HG02973 (cell line): ENCODE measurements at regions not wholly inside any gene's neighbourhood (a gene's known extent, or its start where the extent isn't known, plus 50 kb on each side); places are given as distances from the start of the nearest gene placed in this dataset.
"Not testable (repeated sequence)": the region's sequence is repeated elsewhere in the genome, so short reads cannot be mapped to it uniquely, and the experiment has no call there.

ENCODE experiments used
- ATAC-seq: cut with Tn5 transposase; IDR thresholded peaks from one replicate; pipeline ENCODE4 v1.9.1; 2021; ENCODE audit warnings: moderate library complexity; ENCODE audit not compliant: unreplicated experiment

DNA sequence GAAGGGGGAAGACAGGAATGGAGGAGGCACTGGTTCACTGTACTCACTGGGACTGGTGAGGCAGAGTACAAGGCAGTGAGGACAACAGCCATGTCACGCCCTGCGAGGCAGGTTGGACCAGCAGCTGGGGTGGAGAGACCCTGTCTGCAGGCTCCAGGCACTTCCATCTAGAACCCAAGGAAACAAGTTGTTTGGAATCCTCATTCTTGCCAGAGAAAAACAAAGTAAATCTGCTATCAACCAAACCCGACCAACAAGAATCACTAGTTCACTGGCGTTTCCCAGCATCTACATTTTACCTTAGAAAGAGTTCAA lies 98.5 kb upstream of the CDYL start:
- ATAC-seq, result no peak

DNA sequence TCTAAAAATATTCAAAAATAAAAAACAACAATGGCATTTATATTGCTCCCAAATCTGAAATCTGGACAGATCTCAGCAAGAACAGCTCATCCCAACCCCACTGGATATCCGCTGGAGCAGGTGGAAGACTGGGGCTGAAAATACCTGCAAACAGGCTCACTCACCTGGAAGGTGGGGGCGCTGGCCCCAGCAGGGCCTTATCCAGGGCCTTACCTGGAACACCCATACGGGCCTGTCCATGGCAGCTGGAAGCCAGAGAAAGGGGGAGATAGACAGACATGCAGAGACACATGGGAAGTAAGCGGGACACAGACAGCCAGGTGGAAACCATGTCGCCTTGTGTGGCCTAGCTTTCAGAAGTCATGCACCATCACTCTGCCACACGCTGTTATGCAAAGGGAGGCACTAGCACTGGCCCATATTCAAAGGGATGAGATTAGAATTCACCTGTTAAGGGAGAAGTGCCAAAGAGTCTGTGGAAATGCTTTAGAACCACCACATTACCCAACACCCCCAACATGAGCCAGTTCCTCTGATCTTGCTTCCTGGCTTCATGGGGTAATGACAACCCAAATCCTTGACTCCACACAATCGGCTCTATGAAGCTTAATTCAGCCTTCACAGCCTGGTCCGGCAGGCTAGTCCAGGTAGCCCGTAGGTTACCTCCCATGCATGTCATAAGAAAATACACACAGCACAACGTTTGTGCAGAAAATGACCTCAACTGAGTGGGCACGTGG lies 99.0 kb upstream of the CDYL start:
- no peak for ATAC-seq

DNA sequence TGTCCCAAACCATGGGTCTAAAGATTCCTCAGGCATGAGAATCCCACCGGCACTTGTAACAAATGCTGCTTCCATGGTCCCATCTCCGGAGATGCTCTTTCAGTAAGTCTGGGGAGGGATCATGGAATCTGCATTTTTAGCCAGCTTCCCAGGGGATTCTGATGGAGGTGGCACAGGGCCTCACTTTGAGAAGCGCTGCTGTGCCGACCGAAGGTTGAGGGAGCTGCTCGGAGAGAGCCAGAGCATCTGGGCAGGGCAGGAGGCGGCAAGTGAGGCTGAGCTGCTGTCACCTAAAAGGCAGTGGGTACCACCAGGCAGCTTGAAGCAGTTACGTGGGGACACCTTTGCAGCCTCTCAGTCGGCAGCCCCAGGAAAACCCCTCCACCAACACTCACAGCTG lies 100.2 kb upstream of the CDYL start:
- no peak for ATAC-seq

DNA sequence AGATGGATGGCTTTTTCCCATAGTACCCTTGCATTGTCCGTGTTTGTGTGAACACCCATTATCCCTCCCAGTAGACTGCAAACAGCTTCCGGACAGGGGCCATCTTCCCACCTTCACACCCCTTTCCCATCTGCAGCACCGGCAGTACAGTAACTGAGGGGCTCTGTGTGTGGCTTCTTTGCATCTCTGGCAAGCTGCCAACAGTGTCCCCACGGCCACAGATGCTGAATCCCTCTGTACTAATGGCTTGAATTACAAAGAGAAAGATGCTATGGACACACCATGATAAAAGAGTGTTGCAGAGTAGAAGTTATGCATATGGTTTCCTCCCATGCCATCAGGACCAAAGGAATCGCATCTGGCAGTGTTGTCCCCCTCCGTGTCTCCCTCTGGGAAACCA lies 101.1 kb upstream of the CDYL start:
- ATAC-seq, result no peak

DNA sequence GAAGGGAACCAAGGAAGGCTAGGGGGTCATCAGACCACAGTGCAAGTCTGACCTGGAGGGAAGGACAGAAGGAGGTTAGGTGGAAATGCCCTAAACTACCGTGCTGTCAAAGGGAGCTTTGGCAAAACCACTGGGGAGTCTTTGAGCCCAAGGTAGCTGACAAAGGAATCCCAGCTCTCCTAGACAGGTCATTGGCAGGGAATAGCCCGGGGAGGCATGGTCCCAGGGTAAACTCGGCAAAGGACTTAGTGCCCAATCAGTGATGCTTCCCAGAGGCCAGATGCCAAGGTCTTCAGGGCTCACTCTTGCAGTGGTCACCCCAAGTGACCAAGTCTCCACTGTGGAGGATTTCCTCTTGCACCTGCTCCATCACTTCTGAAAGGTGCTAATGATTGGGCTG lies 102.3 kb upstream of the CDYL start:
- ATAC-seq, result no peak

DNA sequence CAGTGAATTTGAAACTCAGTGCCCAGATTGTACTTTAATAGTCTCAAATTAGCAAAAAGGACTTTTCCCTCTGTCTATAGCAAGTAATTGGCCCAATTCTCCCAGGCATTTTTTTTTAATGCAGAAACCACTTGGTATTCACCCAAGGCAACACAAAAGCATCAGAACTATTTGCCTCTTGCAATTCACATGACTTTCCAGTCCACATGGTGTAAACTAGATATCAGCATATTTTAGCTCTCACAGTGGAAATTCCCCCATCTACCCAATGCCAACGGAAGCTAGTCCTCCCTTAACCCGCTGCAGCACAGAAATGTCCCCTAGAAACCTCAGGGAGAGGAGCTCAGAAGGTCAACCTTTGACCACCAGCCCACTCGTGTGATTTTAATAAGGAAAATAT lies 103.4 kb upstream of the CDYL start:
- ATAC-seq, result no peak

DNA sequence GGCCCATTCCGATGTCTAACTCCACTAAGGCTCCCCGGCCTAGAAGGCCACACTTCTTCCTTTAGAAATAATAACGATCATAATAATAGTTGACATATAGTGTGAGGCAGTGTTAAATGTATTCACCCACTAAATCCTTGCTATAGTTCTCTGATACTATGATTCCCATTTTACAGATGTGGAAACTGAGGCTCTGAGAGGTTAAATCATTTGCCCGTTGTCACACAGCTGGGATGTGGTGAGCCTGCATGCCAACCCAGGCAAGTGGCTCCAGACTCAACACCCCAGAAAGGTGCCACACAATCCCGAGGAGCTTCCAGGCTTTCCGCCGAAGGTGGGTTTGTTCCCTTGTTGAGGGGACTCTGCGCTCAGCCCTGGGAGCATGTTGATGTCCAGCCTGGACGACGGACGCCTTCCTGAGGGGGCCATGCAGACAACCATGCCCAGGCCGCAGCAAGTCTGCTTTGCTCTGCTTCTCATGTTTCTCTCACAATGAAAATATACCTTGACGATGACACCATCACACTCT lies 104.6 kb upstream of the CDYL start:
- no peak for ATAC-seq

DNA sequence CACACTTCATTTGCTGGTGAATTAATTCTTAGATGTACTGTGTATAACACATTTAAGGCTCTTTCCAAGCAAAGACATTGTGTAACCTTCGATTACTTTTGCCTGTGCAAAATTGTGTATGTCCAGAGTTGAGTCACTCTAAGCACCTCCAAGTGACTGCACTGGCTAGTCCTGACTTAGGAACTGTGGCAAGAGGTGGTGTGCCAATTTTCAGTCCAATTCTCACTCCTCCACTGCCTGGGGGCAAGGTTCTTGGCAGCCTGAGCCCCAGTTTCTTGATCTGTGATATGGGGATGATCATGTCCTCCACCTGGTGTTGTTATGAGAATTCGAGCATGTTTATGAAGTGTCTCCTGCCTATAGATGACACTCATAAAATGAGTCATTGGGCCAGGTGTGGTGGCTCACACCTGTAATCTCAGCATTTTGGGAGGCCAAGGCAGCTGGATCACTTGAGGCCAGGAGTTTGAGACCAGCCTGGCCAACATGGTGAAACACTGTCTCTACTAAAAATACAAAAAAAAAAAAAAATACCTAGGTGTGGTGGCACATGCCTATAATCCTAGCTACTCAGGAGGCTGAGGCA lies 105.3 kb upstream of the CDYL start:
- no peak for ATAC-seq

DNA sequence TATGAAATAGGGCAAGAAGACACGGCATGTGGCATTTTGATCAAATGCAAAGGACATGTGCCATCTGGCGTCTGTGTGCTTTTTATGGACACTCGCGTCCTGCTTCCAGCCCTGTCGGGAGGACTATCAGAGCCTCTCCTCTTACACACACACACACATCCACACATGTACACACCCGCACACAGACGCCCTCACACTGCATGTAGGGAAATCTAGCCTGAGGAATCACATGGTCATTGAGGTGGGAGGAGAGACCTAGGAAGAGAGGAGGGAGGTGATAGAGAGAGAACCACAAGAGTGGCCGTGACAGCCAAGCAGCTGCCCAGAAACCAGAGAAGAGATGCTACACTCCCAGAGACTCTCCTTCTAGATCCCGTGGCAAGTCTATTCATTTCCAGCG lies 105.9 kb upstream of the CDYL start:
- no peak for ATAC-seq

DNA sequence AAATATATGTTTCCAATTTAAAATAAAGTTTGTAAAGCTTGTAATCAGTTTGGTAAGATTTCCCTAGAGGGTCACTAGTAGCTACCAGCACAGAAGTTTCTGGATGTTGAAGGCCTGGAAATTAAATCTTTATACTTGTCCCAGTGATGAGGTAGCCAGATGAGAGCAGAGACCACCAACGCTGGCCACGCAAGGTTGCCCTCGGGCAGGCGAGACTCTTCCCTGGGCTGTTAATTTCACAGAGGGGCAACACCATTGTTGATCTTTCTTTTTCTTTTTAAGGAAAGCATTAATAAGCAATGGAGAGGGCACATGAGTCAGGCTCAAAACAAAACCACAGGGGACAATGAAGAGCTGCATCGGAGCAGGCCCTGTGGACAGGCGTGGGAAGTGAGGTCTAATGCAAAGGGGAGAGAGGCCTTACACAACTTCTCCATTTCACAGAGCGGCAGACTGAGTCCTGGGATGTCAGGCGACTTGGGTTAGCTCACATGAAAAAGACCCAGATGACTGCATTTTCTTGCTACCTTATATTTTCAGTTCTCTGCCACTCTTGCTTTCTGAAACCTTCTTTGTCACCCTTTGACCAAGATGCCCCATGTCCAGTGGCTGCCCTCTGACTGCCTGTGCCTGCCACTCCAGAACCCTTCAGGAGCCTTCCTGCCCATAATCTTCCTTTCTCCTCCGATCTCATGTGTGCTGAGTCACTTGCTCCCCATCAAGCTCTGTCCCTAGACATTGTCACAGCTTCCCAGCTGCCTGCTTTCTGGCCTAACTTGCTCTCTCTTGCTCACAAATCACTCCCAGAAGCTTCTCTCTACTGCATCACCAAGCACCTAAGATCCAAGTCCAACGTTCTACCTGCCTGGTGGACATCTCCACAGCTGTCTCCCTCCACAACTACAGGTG lies 107.7 kb upstream of the CDYL start:
- ATAC-seq, result no peak

DNA sequence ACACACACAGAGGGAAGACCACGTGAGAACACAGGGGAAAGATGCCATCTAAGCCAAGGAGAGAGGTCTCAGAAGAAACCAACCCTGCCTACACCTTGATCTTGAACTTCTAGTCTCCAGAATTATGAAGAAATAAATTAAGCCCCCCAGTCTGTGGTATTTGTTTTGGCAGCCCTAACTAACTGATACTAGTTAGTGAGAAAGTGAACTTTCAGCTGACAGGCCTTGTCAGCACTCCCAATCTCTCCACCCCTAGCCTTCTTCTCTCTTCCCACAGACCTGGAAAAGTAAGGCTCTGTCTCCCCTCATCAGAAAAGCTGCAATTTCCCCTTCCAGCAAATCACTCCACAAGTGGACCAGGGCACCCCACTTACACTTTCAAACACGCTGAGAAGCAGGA lies 108.6 kb upstream of the CDYL start:
- no peak for ATAC-seq

DNA sequence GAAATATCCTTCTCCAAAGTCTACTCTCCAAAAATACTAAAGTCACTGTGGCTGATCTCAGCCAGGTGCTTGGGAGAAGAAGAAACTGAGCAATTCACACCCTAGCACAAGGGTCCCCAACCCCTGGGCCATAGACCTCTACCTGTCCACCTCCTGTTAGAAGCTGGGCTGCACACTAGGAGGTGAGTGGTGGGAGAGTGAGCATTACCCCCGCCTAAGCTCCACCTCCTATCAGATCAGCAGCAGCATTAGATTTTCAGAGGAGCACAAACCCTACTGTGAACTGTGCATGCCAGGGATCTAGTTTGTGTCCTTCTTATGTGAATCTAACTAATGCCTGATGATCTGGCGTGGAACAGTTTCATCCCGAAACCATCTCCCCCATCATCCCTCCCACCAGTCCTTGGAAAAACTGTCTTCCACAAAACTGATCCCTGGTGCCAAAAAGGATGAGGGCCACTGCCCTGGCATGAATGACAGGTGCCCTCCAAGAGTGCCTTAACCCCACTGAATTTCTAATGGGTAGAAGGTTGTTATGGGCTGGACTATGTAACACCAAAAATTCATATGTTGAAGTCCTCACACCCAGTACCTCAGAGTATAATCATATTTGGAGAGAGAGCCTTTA lies 109.2 kb upstream of the CDYL start:
- ATAC-seq, result no peak

DNA sequence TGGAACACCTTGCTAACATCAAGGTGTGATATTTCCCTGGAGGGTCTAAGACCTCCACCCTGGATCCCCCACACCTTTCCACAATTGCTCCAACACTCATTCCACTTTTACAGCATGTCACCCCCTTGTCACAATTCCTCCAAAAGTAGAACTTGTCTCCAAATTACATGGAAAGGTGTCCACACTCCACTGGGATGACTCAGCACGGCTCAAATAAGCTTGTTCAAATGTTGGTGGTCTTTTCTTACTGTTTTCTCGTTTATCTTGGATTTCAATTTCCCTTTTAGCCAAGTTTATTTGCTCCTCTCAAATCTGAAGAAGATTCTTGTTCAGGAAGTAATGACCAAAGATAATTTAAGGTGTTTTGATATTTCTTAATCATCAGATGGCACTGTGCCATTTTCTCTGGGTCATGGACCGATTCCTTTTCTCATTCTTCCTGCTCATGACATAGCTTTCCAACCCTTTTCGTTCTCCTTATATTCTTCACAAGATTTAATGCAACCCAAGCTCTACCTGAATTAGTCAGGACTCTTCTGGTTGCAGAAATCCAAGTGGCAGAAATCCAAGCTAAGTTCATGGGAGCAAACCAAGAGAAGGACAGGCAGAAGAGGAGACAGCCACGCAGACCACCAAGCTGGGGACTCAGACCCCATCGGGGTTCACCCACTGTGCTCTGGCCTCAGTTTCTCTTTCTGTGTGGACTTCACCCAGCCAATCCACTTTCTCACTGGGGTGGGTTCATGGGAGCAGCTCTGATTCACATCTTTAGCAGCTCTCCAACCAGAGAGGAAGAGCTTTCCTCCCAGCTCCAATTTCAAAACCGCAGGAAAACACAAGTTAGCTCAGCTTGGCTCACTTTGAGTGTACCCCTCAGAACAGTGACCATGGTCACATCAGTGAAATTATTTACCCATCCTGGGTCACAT lies 110.5 kb upstream of the CDYL start:
- ATAC-seq, result no peak

DNA sequence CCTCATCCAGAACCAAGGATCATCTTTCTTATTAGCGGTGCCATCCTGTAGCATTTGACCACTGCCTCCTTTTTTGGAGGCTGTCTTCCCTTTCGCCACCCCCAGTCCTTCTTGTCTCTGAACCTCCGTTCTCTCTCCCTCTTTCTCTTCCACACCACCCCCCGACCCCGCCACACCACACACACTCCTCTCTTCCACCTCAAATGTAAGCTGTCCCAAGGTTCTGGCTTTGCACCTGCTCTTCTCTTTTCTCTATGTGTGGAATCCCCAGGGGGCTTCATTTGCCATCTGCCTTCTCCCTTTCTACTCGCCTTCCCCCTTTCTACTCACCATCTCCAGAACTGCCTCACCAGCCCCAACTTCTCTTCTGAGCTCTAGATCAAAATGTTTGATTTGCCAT lies 111.3 kb upstream of the CDYL start:
- no peak for ATAC-seq

DNA sequence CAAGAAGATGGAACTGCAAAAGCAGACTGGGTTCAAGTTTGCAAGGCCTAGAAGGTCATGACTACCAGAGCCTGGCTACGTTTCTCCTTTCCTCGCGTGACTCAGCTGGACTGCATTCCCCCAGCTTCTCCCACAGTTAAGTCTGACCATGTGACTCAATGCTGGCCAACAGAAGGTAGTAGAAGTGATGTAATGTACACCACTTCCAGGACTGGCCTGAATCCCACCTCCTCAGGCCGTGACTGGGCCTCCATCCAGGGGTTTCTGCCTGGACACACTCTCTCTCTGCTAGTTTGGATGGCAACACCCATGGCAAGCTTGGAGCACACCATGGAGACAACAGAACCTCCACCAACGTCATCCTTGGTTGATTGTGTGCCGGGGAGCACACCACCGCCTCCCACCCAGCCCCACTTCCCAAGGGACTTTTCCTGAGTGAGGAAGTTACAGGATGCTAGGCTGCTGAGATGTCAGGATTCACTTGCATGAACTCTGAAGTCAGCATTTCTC lies 112.0 kb upstream of the CDYL start:
- no peak for ATAC-seq

DNA sequence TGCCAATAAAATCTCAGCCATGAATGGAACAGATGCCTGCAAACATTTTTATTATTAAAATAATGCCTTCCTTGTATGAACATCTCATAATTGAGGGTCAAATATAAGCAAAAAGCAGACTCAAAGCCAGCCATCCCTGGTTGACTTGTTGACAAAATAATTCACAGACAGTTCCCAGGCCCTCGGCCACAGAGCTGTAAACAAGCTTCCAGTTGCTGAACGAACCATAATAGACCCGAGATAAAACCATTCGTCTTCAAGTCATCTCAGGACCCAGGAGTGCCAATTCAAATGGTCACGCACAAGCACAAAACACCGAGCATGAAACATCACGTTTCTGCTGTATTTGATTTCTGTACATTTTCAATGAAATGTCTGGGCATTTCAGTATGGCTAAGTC lies 113.3 kb upstream of the CDYL start:
- no peak for ATAC-seq

DNA sequence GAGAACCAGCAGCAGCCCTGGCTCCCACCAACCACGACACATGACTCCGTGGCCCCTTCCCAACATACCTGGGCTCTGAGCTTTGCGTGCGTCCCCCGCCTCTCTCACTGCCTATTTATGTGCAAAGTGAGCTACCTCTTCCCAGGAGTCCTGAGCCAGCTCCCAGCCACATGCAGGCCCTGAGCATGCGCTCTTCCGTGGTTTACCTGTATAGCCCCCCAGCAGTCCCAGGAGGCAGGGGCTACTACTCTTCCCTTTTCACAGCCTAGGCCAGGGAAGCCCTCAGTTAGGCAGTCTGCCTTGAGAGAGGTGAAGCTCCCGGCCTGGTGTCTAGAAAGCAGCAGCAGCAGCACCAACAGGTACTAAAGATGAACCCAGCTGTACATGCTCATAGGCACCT lies 114.8 kb upstream of the CDYL start:
- ATAC-seq, result no peak

DNA sequence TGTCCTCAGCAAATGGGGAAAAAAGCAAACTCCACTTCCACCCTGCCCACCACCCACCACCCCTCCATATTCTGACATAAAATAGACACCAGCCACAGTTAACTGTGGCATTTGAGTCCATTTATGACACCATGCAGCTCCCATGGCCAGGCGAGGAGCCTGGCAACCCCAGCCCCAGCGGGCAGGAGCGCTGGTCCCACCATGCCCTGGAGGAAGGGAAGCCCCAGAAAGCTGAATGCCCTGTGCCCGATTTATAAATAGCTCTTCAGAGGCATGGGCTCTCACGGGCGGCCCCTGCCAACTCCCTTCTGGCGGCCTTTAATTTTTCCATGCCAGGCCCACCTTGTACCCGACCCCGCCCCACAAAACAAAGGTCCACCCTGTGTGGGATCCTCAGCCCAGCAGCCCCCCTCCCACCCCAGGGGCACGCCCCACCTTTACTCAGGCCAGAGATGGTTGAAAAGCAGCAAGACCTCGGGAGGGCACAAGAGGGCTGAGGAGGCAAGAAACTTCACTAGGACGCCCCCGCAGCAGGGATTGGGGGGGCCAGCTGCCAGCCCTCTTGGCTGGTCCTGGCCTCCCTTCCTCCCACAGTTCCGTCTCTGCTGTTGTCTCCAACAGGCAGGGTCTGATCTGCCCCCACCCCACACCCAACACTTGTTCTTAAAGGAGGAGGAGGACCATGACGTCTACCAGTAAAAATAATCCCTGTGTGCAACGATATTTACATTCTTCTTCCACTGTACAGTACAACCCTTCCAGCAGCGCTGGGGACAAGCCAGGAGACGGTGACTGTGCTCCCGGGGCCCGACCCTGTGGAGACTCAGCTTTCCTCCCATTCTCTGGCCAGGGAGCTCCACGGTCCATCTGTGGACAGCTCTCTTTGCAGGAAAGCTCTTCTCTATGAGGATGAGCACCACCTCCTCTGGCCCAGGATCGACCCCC lies 115.6 kb upstream of the CDYL start:
- ATAC-seq, result no peak

DNA sequence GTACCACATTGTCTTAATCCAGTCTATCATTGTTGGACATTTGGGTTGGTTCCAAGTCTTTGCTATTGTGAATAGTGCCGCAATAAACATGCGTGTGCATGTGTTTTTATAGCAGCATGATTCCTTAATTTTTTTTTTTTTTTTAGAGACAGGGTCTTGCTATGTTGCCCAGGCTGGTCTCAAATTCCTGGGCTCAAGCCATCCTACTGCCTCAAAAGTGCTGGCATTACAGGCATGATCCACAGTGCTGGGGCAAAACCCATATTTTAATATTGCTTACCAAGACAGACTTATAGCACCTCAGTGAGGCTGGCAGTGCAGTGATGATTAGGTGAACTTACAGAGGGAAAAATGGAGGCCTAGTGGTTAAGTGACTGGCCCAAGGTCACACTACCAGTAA lies 116.5 kb upstream of the CDYL start:
- not testable (repeated sequence) for ATAC-seq
